GM18511 (cell line): ENCODE measurements at regions not wholly inside any gene's neighbourhood (a gene's known extent, or its start where the extent isn't known, plus 50 kb on each side); places are given as distances from the start of the nearest gene placed in this dataset.
"Not testable (repeated sequence)": the region's sequence is repeated elsewhere in the genome, so short reads cannot be mapped to it uniquely, and the experiment has no call there.

Source experiments
- ATAC-seq: cut with Tn5 transposase; IDR thresholded peaks from one replicate; pipeline ENCODE4 v1.9.1; 2021; ENCODE audit warnings: mild to moderate bottlenecking, moderate library complexity; ENCODE audit not compliant: unreplicated experiment

DNA sequence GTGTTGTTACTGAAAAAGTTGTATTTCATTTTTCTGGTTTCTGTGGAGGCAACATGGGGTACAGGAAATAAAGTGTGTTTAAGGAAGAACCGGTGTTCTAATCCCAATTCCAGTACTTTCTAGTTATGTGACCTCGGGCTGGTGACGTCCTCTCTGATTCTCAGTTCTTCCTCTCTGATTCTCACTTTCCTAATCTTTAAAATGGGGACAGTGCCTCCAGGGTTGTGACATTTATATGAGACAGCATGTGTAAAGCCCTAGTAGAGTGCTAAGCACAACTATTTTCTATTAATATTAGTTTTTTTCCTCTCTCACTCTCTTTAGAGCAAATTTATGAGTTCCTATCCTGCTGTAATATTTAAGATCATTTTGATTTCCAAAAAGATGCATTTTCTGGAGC, 50.9 kb upstream of the PTPDC1 start:
- ATAC-seq = no peak

DNA sequence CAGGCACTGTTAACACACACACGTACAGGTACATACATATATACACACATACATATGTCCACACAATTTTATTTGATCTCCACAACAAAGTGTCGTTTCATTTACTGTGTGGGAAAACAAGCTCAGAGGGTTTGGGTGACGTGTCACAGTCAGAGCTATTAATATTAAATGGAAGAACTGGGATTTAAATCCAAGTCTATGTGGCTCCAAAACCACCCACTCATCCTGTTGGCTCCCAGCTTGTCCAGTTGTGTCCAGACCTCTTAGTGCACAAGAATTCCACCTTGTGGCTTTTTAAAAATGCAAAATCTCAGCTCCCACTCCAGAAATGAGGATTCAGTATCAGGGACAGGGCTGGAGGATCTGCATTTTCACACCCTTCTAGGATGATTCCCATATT, 52.3 kb upstream of the PTPDC1 start:
- no peak for ATAC-seq

DNA sequence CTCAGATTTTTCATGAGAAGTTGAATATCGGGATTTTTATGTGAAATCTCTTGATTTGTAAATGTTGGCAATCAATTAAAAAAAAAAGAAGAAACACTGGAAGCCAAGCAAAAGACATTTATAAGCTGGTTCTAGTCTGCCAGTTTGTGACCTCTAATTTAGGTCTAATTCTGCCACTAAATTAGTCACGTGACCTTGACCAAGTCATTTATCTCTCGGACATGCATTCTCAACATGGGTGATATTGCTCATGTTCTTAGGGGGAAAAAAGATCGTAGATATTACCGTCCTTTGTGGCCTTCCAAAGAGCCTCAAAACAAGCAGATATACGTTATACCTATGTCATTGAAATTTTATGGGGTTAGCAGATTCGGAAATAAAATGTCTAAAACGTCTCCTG, 52.9 kb upstream of the PTPDC1 start:
- no peak for ATAC-seq

DNA sequence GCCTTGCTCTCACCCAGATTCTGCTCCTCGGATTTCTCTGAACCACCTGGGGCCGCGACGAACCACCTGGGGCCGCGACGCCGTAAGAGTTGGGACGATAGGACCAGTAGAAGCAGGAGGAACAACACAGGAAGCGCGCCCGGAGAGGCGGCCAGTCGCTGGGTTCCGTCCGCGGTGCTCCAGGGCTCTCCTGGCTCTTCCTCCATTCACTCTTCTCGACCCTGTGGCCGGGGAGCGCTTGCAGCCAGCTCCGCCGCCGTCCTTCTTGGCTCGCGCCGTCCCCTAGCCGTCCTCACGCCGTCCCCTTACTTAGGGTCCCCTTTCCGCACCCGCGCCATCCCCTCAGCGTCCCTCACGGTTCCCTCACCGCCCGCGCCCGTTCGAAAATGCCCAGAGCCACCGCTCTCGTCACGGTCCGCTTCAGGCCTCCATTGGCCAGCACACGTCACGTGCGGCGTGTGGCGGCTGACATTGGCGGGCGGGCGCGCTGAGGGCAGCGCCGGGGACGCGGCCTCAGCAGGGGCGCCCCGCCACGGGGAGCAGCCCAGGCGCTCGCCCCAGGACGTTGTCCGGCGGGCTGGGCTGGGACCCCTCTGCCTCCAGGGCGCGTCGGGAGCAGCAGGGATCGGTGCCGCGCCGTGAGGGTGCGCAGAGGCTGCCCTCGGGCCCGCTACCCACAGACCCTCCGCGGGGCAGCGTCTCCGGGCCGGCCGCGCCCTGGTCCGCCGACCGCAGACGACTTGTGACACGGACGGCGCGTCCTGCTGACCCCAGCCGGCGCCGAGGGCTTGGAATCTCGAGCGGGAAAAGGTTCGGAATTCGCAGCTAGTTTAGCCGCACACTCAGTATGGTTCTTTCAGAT, 53.7 kb upstream of the PTPDC1 start:
- ATAC-seq = peak; percentile 99

DNA sequence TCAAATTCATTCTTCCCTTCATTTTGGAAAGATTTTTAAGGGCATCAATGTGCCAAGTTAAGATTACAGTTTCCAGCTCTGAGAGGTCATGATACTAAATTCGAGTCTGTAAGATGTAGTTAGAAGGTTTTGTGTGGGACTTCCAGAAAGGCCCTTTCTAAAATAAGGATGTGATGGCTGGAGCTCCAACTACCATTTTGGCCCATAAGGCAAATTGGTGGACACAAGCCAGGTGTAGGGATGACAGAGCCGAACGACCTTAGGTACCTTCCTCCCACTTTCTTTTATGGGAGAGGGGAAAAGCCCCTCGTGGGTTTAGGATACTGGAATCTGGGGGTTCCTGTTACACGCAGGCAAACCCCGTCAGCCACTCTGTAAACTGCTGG, 54.3 kb upstream of the PTPDC1 start:
- ATAC-seq = no peak

DNA sequence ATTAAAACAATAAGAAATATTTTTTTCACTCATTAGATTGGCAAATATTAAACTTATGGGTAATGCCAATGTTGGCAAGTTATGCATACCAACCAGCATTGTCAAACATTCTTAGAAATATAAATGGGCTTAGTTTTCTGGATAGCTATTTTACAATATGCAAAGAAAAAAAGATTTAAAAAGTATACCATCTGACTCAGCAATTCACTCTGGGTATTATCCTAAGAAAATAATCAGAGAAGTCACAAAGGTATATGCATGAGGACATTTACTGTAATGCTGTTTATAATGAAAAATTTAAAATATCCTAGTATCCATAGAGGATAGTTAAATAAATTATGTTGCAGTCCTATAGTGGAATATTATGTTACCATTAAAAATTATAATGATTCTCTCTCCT, 57.4 kb upstream of the PTPDC1 start:
- no peak for ATAC-seq

DNA sequence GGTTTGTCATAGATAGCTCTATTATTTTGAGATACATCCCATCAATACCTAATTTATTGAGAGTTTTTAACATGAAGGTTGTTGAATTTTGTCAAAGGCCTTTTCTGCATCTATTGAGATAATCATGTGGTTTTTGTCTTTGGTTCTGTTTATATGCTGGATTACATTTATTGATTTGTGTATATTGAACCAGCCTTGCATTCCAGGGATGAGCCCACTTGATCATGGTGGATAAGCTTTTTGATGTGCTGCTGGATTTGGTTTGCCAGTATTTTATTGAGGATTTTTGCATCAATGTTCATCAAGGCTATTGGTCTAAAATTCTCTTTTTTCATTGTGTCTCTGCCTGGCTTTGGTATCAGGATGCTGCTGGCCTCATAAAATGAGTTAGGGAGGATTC, 61.8 kb upstream of the PTPDC1 start:
- ATAC-seq = not testable (repeated sequence)

DNA sequence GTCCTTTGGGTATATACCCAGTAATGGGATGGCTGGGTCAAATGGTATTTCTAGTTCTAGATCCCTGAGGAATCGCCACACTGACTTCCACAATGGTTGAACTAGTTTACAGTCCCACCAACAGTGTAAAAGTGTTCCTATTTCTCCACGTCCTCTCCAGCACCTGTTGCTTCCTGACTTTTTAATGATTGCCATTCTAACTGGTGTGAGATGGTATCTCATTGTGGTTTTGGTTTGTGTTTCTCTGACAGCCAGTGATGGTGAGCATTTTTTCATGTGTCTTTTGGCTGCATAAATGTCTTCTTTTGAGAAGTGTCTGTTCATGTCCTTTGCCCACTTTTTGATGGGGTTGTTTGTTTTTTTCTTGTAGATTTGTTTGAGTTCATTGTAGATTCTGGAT, 63.4 kb upstream of the PTPDC1 start:
- ATAC-seq = not testable (repeated sequence)

DNA sequence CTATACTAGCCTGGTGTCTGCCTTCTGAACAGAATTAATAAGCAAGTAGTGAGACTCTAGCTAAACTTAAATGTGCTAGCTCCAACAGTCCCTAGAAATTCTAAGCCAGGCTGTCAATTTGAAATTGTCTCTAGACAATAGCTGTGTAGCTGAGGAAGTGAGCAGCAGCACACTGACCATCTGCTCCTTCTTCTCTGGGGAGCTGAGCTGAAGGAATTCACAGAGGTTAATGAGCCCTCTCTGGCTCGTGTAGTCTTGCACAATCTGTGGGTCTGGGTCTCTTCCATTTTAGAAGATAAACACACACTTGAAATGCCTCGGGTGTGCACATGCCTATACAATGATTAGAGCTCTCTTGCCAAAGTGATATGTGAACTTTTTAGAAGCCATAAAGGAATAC, 63.5 kb upstream of the BARX1 start:
- no peak for ATAC-seq

DNA sequence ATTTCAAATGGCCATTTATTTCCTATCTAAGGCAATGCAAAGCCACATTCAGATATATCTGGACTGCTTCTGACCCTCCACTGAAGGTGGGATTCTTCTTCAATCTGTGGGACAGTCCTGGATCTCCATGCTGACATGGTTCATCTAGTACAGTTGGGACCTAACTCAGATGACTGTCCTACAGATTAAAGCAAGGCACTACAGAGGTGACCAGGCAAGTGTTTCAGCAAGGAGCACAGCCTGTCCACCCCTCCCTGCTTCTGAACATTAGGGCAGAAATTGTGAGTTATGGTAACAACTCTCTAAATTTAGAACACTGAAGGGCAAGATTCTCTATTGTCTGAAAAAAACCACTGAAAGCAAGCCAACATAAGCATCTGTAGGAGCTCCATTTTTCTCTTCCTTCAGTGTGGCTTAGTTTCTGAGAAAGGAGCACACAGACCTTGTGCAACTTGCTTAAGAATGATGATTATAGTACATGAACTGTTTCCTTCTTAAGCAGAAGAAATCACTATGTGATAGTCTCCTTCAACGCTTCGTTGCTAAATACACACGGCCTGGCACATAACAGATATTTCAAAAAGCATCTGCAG, 62.9 kb upstream of the BARX1 start:
- ATAC-seq = no peak

DNA sequence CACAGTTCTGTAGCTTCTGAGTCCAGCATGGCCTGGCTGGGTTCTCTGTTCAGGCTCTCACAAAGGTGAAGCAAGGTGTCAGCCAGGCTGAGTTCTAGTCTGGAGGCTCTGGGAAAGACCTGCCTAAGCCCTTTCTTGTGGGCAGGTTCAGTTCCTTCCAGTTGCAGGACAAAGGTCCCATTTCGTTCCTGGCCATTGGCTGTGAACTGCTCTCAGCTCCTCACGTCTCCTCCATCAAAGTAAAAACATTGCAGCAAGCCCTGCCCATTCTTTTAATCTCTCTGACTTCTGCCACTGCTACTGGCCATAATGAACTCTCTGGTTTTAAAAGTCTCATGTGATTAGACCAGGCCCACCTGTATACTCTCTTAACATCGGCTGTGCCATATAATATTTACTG, 61.6 kb upstream of the BARX1 start:
- ATAC-seq = no peak

DNA sequence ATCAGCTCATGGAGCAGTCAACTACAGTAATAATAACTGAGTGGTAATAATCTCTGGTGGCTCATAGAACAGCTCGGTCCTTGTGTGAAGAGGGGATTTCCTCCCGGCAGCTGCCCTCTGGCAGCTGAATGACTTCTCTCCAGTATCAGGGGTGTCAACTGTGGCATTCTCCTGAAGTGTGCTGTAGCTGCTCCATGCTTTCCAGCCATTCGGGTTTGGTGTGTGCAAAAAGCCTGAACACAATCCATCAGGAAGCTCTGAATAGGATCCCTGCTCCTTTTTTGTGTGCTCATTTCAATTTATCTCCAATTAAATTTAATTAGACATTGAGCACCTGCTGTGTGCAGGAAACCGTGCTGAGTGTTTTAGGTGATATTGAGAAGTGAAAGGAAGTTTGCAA, 59.8 kb upstream of the BARX1 start:
- ATAC-seq = no peak

DNA sequence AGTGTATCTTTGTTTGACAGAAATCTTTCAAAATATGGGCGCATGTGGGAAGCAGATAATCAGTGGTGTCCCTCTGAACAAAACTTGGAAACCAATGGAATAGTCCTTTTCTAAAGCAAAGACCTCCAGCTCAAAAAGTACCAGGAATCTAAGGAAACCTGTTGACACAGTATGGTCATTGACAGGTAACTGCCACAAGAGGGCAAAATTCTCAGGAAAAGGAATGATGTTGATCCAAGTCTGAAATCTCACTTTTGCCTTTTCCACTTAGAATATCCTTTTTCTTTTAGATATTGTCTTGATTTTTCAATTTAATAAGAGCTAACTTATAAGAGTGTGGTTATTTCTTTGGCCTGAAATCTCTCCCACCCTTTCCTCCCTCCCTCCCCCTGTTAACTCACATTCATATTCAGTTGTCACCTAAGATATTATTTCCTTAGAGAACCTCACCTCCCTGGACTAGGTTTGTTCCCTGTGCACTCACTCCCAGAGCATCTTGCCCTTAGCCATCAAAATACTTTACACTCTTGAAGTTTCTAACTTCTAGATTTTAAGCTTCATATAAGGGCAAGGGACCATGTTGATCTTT, 59.0 kb upstream of the BARX1 start:
- no peak for ATAC-seq

DNA sequence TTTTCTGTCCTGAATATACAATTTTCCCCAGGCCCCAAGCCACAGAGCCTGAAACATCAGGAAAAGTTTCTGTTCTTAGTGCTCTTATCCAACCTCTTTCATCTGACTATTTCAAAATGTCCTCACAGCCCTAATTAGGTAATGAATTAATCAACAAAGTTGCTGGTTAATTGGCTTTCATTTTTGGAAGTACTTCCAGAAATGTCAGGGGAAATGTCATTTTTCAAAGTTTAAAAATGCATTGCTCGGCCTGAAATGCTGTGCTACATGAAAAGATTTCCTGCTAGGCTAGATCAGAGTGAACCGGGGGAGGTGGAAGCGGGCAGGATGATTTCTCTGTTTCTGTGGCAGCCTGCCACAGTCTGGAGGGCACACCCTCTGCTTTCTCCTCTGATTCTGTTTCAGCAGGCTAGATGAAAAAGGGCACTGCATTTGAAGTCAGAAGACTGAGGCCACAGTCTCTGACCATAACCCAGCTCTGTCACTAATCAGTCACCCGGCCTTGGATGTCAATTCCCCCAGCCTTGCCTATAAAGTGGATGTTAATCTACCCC, 55.9 kb upstream of the BARX1 start:
- ATAC-seq = no peak

DNA sequence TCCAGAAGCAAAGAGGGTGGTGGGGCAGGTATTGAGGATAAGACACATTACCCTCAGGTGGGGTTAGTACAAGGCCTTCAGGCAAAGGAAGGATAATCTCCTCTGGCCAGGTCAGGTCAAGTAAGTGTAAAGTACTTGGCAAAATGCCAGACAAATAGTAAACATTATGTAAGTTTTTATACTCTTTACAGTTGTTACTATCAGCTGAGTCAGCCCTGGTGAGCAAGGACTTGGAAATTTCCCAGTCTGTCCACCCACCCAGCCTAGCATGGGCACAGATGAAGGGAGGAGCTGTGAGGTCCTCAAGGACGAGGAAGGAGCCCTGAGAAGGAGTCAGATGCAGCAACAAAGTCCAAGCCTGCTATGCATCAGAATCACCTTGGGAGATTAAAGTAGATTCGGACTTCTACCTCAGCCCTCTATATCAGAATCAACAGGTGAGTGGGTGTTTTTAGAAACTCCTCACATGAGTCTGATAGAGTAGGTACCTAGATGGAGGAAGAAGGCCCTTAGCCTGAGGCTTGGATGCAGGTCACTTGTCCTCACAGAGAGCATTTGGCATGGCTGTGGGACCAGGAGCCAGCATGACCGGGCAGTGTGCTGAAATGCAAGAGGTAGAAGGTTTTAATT, 50.2 kb upstream of the BARX1 start:
- ATAC-seq = no peak
